Liver (tissue), 8 donors: ENCODE measurements at regions not wholly inside any gene's neighbourhood (a gene's known extent, or its start where the extent isn't known, plus 50 kb on each side); places are given as distances from the start of the nearest gene placed in this dataset.

Experiments used
- DNase-seq: peaks from one replicate; pipeline ENCODE4 v3.0.0-alpha.2; 2017; ENCODE audit warnings: low spot score
- H3K27ac ChIP-seq, 2 donors: one replicate each; pipeline ENCODE4 v1.7.0; 2013; ENCODE audit warnings: inconsistent platforms in 2 of 2, low read length in 2 of 2, control low read depth in 1 of 2, low read depth in 1 of 2, mild to moderate bottlenecking in 1 of 2
- H3K27me3 ChIP-seq, 4 donors: one replicate each; pipeline versions ENCODE4 v1.6.1 to v1.7.0; 2013; ENCODE audit warnings: low read length in 3 of 4, inconsistent platforms in 1 of 4, mild to moderate bottlenecking in 1 of 4, moderate library complexity in 1 of 4; ENCODE audit not compliant: control insufficient read depth in 4 of 4, insufficient read depth in 4 of 4
- H3K36me3 ChIP-seq, 4 donors: one replicate each; pipeline versions ENCODE4 v1.6.1 to v1.7.0; 2013; ENCODE audit warnings: low read length in 3 of 4, mild to moderate bottlenecking in 3 of 4, low read depth in 1 of 4, moderate library complexity in 1 of 4; ENCODE audit not compliant: control insufficient read depth in 4 of 4, insufficient read depth in 3 of 4
- H3K4me1 ChIP-seq, 4 donors: one replicate each; pipeline versions ENCODE4 v1.6.1 to v1.7.0; 2013; ENCODE audit warnings: low read length in 3 of 4, mild to moderate bottlenecking in 3 of 4, moderate library complexity in 1 of 4; ENCODE audit not compliant: control insufficient read depth in 4 of 4, insufficient read depth in 4 of 4
- H3K4me3 ChIP-seq, 3 donors: one replicate each; pipeline versions ENCODE4 v1.6.1 to v1.7.0; 2013; ENCODE audit warnings: low read length in 3 of 3, control low read depth in 1 of 3, low read depth in 1 of 3, mild to moderate bottlenecking in 1 of 3
- H3K9ac ChIP-seq, 2 donors: one replicate each; pipeline ENCODE4 v1.7.0; 2013; ENCODE audit warnings: low read length in 2 of 2, mild to moderate bottlenecking in 2 of 2, moderate library complexity in 2 of 2, control low read depth in 1 of 2, low read depth in 1 of 2
- H3K9me3 ChIP-seq, 4 donors: one replicate each; pipeline versions ENCODE4 v1.6.1 to v1.7.0; 2013; ENCODE audit warnings: low read length in 3 of 4; ENCODE audit not compliant: control insufficient read depth in 4 of 4
- EGR1 ChIP-seq, 2 donors: IDR thresholded peaks; 2 replicates each; pipeline ENCODE4 v1.6.1; 2016 to 2018; ENCODE audit warnings: antibody characterized with exemption in 2 of 2, low read depth in 2 of 2
- FOXA1 ChIP-seq: IDR thresholded peaks from 2 replicates; pipeline ENCODE4 v1.6.1; 2016; ENCODE audit warnings: antibody characterized with exemption
- FOXA2 ChIP-seq: IDR thresholded peaks from 2 replicates; pipeline ENCODE4 v1.6.1; 2016; ENCODE audit warnings: antibody characterized with exemption
- GABPA ChIP-seq, 2 donors: IDR thresholded peaks in 1 of 2; conservative IDR thresholded peaks in 1 of 2; 2 replicates each; pipeline ENCODE4 v1.6.1; 2016; ENCODE audit warnings: antibody characterized with exemption in 2 of 2, mild to moderate bottlenecking in 1 of 2, moderate library complexity in 1 of 2
- HNF4G ChIP-seq: IDR thresholded peaks from 2 replicates; pipeline ENCODE4 v1.6.1; 2016; ENCODE audit warnings: antibody characterized with exemption
- JUND ChIP-seq, 2 donors: IDR thresholded peaks; 2 replicates each; pipeline ENCODE4 v1.6.1; 2016; ENCODE audit warnings: antibody characterized with exemption in 2 of 2
- RAD21 ChIP-seq, 2 donors: IDR thresholded peaks; 2 replicates each; pipeline ENCODE4 v1.6.1; 2016; ENCODE audit warnings: antibody characterized with exemption in 2 of 2, mild to moderate bottlenecking in 2 of 2
- RXRA ChIP-seq, 2 donors: IDR thresholded peaks; 2 replicates each; pipeline ENCODE4 v1.6.1; 2017 to 2018; ENCODE audit warnings: antibody characterized with exemption in 2 of 2, mild to moderate bottlenecking in 1 of 2
- SP1 ChIP-seq: IDR thresholded peaks from 2 replicates; pipeline ENCODE4 v1.6.1; 2018; ENCODE audit warnings: antibody characterized with exemption, mild to moderate bottlenecking
- YY1 ChIP-seq: IDR thresholded peaks from 2 replicates; pipeline ENCODE4 v1.6.1; 2016; ENCODE audit warnings: antibody characterized with exemption, mild to moderate bottlenecking
- WGBS: extraction: QIAGEN DNeasy Blood & Tissue Kit; methylation state at CpG from one replicate; pipeline ENCODE4 v1.1.7; 2013; 5-methylcytosine and 5-hydroxymethylcytosine counted together
- TF ChIP-seq, protein P1 (sequence below): IDR thresholded peaks from 2 replicates; pipeline ENCODE4 v1.6.1; 2016; ENCODE audit warnings: antibody characterized with exemption, mild to moderate bottlenecking
- TF ChIP-seq, protein P2 (sequence below): IDR thresholded peaks from 2 replicates; pipeline ENCODE4 v1.6.1; 2016; ENCODE audit warnings: antibody characterized with exemption
- TF ChIP-seq, protein P3 (sequence below): IDR thresholded peaks from 2 replicates; pipeline ENCODE4 v1.6.1; 2016; ENCODE audit warnings: antibody characterized with exemption
- TF ChIP-seq, protein P4 (sequence below): fragments of 150-350 bp; IDR thresholded peaks from 2 replicates; pipeline ENCODE4 v1.5.1; 2017; ENCODE audit warnings: improper control_type of control experiment, low read depth, low read length; ENCODE audit not compliant: missing input control
- donor health status: healthy.
- donor health status: healthy.
- donor health status: healthy.
- donor health status: healthy.
- donor health status: healthy.

GRCh38 chr15:95501865-95502264, 828.6 kb upstream of the NR2F2 start (continued):
- TF ChIP-seq, protein P1, sequence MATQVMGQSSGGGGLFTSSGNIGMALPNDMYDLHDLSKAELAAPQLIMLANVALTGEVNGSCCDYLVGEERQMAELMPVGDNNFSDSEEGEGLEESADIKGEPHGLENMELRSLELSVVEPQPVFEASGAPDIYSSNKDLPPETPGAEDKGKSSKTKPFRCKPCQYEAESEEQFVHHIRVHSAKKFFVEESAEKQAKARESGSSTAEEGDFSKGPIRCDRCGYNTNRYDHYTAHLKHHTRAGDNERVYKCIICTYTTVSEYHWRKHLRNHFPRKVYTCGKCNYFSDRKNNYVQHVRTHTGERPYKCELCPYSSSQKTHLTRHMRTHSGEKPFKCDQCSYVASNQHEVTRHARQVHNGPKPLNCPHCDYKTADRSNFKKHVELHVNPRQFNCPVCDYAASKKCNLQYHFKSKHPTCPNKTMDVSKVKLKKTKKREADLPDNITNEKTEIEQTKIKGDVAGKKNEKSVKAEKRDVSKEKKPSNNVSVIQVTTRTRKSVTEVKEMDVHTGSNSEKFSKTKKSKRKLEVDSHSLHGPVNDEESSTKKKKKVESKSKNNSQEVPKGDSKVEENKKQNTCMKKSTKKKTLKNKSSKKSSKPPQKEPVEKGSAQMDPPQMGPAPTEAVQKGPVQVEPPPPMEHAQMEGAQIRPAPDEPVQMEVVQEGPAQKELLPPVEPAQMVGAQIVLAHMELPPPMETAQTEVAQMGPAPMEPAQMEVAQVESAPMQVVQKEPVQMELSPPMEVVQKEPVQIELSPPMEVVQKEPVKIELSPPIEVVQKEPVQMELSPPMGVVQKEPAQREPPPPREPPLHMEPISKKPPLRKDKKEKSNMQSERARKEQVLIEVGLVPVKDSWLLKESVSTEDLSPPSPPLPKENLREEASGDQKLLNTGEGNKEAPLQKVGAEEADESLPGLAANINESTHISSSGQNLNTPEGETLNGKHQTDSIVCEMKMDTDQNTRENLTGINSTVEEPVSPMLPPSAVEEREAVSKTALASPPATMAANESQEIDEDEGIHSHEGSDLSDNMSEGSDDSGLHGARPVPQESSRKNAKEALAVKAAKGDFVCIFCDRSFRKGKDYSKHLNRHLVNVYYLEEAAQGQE = no peak

DNA sequence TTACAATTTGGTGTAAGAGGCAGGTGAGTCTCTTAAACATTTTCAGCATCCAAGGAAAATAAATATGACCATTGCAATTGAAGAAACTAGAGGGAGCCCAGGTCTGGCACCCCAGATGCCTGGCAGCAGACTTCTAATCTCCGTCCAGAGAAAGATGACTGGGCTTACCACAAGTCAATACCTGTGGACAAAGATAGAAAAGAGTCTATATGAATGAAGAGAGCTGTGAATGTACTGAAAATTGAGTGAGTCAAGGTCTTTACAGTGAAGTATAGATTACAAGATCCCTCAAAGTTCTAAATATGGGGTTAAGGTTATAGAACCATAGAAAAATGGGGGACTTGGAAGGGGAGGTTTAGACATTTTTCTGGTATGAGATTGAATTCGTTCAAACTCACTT, 827.4 kb upstream of the NR2F2 start:
- TF ChIP-seq HNF4G (no peak), RAD21 (IDR thresholded peaks at IDR 0.05) (no peak), JUND (IDR thresholded peaks at IDR 0.05) (no peak), FOXA2 (no peak), YY1 (no peak), SP1 (no peak), FOXA1 (no peak), GABPA (IDR thresholded peaks at IDR 0.05 in 1 of 2, conservative IDR thresholded peaks at IDR 0.05 in 1 of 2) (no peak), EGR1 (IDR thresholded peaks at IDR 0.05; ENCODE audit: low read depth in 2 of 2) (no peak), RXRA (IDR thresholded peaks at IDR 0.05) (no peak)
- TF ChIP-seq, protein P2, sequence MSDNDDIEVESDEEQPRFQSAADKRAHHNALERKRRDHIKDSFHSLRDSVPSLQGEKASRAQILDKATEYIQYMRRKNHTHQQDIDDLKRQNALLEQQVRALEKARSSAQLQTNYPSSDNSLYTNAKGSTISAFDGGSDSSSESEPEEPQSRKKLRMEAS = no peak
- TF ChIP-seq, protein P3, sequence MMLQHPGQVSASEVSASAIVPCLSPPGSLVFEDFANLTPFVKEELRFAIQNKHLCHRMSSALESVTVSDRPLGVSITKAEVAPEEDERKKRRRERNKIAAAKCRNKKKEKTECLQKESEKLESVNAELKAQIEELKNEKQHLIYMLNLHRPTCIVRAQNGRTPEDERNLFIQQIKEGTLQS = no peak
- TF ChIP-seq, protein P1 = no peak
- TF ChIP-seq, protein P4, sequence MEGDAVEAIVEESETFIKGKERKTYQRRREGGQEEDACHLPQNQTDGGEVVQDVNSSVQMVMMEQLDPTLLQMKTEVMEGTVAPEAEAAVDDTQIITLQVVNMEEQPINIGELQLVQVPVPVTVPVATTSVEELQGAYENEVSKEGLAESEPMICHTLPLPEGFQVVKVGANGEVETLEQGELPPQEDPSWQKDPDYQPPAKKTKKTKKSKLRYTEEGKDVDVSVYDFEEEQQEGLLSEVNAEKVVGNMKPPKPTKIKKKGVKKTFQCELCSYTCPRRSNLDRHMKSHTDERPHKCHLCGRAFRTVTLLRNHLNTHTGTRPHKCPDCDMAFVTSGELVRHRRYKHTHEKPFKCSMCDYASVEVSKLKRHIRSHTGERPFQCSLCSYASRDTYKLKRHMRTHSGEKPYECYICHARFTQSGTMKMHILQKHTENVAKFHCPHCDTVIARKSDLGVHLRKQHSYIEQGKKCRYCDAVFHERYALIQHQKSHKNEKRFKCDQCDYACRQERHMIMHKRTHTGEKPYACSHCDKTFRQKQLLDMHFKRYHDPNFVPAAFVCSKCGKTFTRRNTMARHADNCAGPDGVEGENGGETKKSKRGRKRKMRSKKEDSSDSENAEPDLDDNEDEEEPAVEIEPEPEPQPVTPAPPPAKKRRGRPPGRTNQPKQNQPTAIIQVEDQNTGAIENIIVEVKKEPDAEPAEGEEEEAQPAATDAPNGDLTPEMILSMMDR = no peak
- Histone ChIP-seq H3K36me3 (no peaks in the 10 kb centered on the region), H3K9ac (no peak overlapping the region), H3K27me3 (no peaks in the 10 kb centered on the region), H3K27ac (no peak overlapping the region), H3K4me3 (no peak overlapping the region), H3K4me1 (no peaks in the 10 kb centered on the region), H3K9me3 (no peaks in the 10 kb centered on the region)
- 77% methylated on average over 2 of the region's 2 CpGs for WGBS
- no peak for DNase-seq
